Kidney (tissue), 13 donors: ENCODE measurements at regions not wholly inside any gene's neighbourhood (a gene's known extent, or its start where the extent isn't known, plus 50 kb on each side); places are given as distances from the start of the nearest gene placed in this dataset.

Source experiments
- DNase-seq, 5 donors: peaks; one replicate each; pipeline ENCODE4 v3.0.0-alpha.2; 2013 to 2020
- FAIRE-seq: peaks from 2 replicates; lab custom pipeline; 2012; peaks lifted over from hg19 to GRCh38; lab: Jason Lieb, UNC
- H3K27ac ChIP-seq, 2 donors: one replicate each; pipeline ENCODE4 v1.7.0; 2013; ENCODE audit warnings: low read depth in 2 of 2, low read length in 2 of 2, inconsistent platforms in 1 of 2
- H3K27me3 ChIP-seq: one replicate; pipeline ENCODE4 v1.7.1; 2013; ENCODE audit warnings: low read length, inconsistent platforms; ENCODE audit not compliant: control insufficient read depth, insufficient read depth
- H3K36me3 ChIP-seq, 3 donors: one replicate each; pipeline versions ENCODE4 v1.7.0 to v1.7.1; 2013; ENCODE audit warnings: low read length in 3 of 3, control low read depth in 1 of 3, inconsistent platforms in 1 of 3; ENCODE audit not compliant: insufficient read depth in 3 of 3, control insufficient read depth in 2 of 3
- H3K4me1 ChIP-seq, 3 donors: one replicate each; pipeline versions ENCODE4 v1.7.0 to v1.7.1; 2013; ENCODE audit warnings: low read length in 3 of 3, inconsistent platforms in 1 of 3, low read depth in 1 of 3; ENCODE audit not compliant: control insufficient read depth in 2 of 3, insufficient read depth in 2 of 3
- H3K4me3 ChIP-seq, 3 donors: one replicate each; pipeline versions ENCODE4 v1.7.0 to v1.8.1; 2013; ENCODE audit warnings: low read length in 3 of 3, control low read depth in 1 of 3, inconsistent platforms in 1 of 3
- H3K9ac ChIP-seq, 3 donors: one replicate each; pipeline versions ENCODE4 v1.7.0 to v1.7.1; 2013; ENCODE audit warnings: low read length in 3 of 3, control low read depth in 1 of 3, inconsistent platforms in 1 of 3
- H3K9me3 ChIP-seq, 3 donors: one replicate each; pipeline versions ENCODE4 v1.7.0 to v1.7.1; 2013; ENCODE audit warnings: low read length in 3 of 3, control low read depth in 1 of 3, inconsistent platforms in 1 of 3; ENCODE audit not compliant: control insufficient read depth in 2 of 3, insufficient read depth in 1 of 3
- intact Hi-C: fragments of 100-400 bp; cut with DNase I; formaldehyde crosslinking; loops from one replicate; pipeline ENCODE4 v1.11.1; 2022
- TF ChIP-seq, protein P1 (sequence below): IDR thresholded peaks from 3 replicates; pipeline ENCODE4 v1.5.1; 2012; ENCODE audit warnings: mild to moderate bottlenecking, moderate library complexity, borderline replicate concordance; ENCODE audit not compliant: insufficient read depth; ENCODE audit errors: extremely low read depth
- donor health status: control.
- donor health status: control.
- donor health status: control.
- donor health status: control.
- donor health status: control.
- donor health status: DM: yes; HTN: yes; CAD: no.
- donor health status: Normal renal cell carcinoma (clear cell type).

DNA sequence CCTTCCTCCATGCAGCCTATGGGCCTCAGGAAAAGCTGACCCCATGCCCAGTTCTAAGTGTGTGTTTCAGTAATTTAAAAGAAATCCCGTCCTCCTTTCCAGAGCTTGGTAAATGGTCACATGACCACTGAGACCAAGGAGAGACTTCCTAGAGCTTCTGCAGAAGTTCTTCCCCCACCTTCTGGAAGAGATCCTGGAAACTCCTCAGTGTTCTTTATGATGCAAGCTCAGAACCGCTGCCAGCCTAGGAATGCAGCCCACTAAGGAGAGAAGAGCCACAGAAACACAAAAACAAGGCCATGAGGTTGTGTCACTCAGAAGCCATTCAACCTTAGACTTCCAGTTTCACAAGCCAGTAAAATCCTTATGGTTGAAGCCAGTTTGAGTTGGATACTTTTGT is 348.4 kb downstream of the TPBG start:
- intact Hi-C loops, result no loop called here
- H3K27me3 ChIP-seq, result no peaks in the 10 kb centered on the region
- no peak overlapping the region for H3K4me3 ChIP-seq
- no peaks in the 10 kb centered on the region for H3K36me3 ChIP-seq
- FAIRE-seq (no peak), DNase-seq (no peak)
- H3K4me1 ChIP-seq, result no peaks in the 10 kb centered on the region
- TF ChIP-seq, protein P1, sequence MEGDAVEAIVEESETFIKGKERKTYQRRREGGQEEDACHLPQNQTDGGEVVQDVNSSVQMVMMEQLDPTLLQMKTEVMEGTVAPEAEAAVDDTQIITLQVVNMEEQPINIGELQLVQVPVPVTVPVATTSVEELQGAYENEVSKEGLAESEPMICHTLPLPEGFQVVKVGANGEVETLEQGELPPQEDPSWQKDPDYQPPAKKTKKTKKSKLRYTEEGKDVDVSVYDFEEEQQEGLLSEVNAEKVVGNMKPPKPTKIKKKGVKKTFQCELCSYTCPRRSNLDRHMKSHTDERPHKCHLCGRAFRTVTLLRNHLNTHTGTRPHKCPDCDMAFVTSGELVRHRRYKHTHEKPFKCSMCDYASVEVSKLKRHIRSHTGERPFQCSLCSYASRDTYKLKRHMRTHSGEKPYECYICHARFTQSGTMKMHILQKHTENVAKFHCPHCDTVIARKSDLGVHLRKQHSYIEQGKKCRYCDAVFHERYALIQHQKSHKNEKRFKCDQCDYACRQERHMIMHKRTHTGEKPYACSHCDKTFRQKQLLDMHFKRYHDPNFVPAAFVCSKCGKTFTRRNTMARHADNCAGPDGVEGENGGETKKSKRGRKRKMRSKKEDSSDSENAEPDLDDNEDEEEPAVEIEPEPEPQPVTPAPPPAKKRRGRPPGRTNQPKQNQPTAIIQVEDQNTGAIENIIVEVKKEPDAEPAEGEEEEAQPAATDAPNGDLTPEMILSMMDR, result no peak
- H3K9me3 ChIP-seq, result no peaks in the 10 kb centered on the region
- H3K9ac ChIP-seq, result no peak overlapping the region
- H3K27ac ChIP-seq, result no peak overlapping the region

DNA sequence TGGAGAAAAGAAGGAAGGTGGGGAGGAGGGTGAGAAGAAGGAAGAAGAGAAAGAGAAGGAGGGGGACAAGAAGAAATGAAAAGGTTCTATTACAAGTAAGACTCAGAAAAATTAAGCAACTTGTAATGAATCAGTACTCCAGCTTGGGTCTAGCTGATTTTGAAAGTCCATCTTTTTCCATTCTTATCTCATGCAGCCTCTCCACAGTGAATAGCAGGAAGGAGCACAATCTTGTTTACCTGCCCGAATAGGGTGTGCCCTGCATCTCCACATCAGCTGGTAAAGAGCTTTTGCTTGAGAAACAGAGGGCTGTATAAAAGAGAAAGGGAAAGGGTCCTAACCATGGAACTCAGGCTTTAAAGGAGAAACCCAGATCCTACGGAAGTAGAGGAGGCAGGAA is 348.8 kb downstream of the TPBG start:
- Histone ChIP-seq H3K4me3 (no peak overlapping the region), H3K27ac (no peak overlapping the region), H3K9me3 (no peaks in the 10 kb centered on the region), H3K4me1 (no peaks in the 10 kb centered on the region), H3K36me3 (no peaks in the 10 kb centered on the region), H3K27me3 (no peaks in the 10 kb centered on the region), H3K9ac (no peak overlapping the region)
- DNase-seq (no peak), FAIRE-seq (no peak)
- TF ChIP-seq, protein P1, result no peak
- intact Hi-C loops, result no loop called here

GRCh38 chr6:82712826-82713225 is 349.2 kb downstream of the TPBG start:
- Histone ChIP-seq H3K9me3 (no peaks in the 10 kb centered on the region), H3K9ac (no peak overlapping the region), H3K4me1 (no peaks in the 10 kb centered on the region), H3K27me3 (no peaks in the 10 kb centered on the region), H3K27ac (no peak overlapping the region), H3K36me3 (no peaks in the 10 kb centered on the region), H3K4me3 (no peak overlapping the region)
- intact Hi-C loops, result no loop called here
- TF ChIP-seq, protein P1, result peak; percentile 25
- FAIRE-seq (no peak), DNase-seq (no peak)

GRCh38 chr6:82720992-82721391 is 344.6 kb downstream of the UBE3D start:
- Histone ChIP-seq H3K36me3 (no peaks in the 10 kb centered on the region), H3K4me1 (no peaks in the 10 kb centered on the region), H3K27me3 (no peaks in the 10 kb centered on the region), H3K9me3 (no peaks in the 10 kb centered on the region), H3K9ac (no peak overlapping the region), H3K4me3 (no peak overlapping the region), H3K27ac (no peak overlapping the region)
- intact Hi-C loops, result no loop called here
- no peak for FAIRE-seq
- no peak for DNase-seq
- TF ChIP-seq, protein P1, result no peak
